ENCODE measurements at regions not wholly inside any gene's neighbourhood (a gene's known extent, or its start where the extent isn't known, plus 50 kb on each side); places are given as distances from the start of the nearest gene placed in this dataset.

- no peak for TF ChIP-seq CTCF (IDR thresholded peaks at IDR 0.05)
- TF ChIP-seq POLR2A (IDR thresholded peaks at IDR 0.05) = no peak
- no peak for TF ChIP-seq POLR2AphosphoS5 (IDR thresholded peaks at IDR 0.05)
- no peak for TF ChIP-seq EP300 (IDR thresholded peaks at IDR 0.05)
Observed at GRCh38 chr6:45813943-45814342, 201.7 kb downstream of the CLIC5 start.

All from sigmoid colon (tissue), 4 donors.